GM11168 (cell line): ENCODE measurements at regions not wholly inside any gene's neighbourhood (a gene's known extent, or its start where the extent isn't known, plus 50 kb on each side); places are given as distances from the start of the nearest gene placed in this dataset.

Experiments used
- in situ Hi-C: fragments of 300-500 bp; cut with MboI; formaldehyde crosslinking; loops from one replicate; pipeline ENCODE4 v1.12.0; 2022; ENCODE audit warnings: low sequenced_read_pairs; ENCODE audit not compliant: unreplicated experiment

DNA sequence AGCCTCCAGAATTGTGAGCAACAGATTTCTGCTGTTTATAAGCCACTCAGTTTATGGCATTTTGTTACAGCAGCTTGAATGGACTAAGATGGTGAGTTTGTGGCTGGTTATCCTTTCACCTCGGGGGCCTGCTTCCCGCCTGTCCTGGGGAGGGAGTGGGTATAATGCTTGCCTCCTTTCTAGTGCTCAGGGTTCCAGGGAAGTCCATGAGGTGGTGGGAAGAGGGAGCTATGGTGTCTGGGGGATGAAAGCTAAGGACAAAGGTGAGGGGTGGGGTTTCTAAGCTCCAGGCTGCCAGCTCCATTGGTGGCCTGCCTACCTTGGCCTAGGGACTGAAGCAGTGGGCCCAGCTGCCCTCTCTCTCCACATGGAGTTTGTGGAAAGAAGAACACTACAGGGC is 50.2 kb upstream of the SDK2 start:
- in situ Hi-C loops: loop anchor here (10.0 kb wide), 1 partner anchor 50 kb away; no protein-coding TSS in a partner anchor

DNA sequence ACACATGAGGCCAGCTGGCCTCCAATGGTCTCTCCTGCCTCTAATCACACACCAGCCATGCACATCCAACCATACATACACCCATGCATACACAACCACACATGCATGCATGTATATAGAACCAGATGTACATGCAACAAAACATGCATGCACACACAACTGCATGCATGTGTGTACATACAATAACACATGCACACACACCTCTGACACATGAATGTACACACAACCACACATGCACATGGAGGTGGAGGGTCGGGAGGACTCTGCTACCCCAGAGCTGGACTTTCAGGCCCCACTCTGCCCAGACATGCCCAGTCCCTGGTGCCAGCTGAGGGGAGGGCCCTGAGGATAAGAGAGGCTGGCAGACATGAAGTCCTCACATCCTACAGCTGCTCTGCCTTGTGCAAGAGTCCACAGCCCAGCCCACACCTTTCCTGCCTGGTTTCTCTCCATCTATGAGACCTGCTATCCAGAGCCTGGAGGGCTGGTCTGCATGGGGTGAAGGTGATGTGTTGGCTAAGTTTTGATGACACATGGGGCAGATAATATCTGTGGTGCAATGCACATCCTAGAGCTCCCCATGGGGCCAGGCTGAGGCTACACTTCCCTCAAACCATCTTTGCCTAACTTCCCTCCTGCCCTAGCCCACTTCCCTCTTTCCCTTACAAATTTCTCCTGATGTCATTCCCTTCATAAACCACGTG is 50.9 kb upstream of the SDK2 start:
- in situ Hi-C loops: loop anchor here (10.0 kb wide), 1 partner anchor 50 kb away; no protein-coding TSS in a partner anchor

DNA sequence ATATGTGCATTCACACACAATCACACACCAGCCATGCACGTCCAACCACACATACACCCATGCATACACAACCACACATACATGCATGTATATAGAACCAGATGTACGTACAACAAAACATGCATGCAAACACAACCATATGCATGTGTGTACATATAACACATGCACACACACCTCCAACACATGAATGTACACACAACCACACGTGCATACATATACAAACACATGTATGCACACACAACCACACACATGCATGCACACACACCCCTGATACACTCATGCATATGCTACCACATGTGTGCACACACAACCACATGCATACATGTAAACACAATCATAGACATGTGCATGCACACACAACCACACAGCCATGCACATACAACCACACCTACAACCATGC is 52.0 kb upstream of the SDK2 start:
- in situ Hi-C loops: loop anchor here (10.0 kb wide), 1 partner anchor 49 kb away; no protein-coding TSS in a partner anchor

DNA sequence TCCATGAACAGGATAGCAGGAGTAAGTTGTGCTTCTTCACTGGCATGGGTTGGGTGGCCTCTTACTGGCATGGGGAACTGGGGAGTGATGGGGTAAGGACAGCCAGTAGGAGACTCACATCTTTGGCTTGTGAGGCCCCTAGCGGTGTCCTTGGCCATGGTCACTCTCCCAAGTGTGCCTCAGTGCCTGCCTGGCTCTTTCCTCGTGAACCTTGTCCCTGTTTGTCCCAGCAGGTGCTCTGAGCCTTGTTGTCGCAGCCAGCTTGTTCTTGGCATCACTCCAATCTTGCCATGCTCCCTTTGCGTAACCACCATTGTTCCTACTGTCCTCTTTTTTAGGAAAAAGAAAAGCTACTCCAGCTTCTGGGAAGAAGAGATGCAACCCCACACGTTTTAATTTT is 53.6 kb upstream of the SDK2 start:
- in situ Hi-C loops: loop anchor here (10.0 kb wide), 1 partner anchor 47 kb away; no protein-coding TSS in a partner anchor

DNA sequence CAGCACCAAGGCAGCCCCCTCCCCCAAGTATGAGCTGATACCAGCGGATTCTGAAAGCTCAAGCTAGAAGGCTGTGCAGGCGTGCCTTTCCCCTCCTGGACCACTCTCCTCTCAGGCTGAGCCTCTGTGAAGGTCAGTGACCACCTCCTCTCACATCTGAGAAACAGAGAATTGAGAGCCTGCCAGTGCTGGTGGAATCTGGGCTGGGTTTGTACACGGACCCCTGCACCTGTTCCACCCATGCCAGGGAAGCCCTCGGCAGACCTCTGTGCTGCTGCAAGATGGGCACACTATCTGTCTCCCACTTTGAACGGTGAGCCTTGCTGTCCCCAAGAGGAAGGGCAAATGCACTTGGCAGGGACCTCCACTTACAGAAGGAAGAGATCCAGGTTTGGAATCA is 54.7 kb upstream of the SDK2 start:
- in situ Hi-C loops: loop anchor here (10.0 kb wide), 1 partner anchor 46 kb away; no protein-coding TSS in a partner anchor

DNA sequence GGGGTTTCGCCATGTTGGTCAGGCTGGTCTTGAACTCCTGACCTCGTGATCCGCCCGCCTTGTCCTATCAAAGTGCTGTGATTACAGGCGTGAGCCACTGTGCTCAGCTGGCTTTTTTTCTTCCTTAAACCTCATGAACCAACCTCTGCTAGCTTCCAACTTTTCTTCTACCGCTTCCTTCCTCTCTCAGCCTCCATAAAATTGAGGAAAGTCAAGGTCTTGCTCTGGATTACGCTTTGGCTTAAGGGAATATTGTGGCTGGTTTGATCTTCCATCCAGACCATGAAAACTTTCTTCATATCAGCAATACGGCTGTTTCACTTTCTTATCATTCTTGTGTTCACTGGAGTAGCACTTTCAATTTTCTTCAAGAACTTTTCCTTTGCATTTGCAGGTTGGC is 57.5 kb upstream of the SDK2 start:
- in situ Hi-C loops: loop anchor here (10.0 kb wide), 1 partner anchor 277 kb away; no protein-coding TSS in a partner anchor

DNA sequence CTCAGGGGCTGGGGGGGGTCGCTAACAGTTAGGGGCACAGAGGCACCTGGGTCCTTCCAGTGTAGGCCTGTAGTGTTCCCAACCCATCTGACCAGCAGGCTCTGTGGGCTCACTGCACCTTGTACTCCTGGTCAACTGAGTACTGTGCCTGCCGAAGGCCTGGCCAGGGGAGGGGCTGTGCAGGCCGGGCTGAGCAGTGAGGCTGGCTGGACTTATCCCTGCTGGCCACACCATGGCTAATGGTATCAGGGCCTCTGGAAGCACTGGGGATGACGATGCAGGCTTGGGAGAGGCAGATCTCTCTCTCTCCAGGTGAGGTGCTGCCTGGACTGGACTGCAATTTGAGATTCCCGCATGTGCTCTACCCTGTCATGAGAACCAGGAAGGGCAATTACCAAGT is 58.9 kb upstream of the SDK2 start:
- in situ Hi-C loops: loop anchor here (10.0 kb wide), 1 partner anchor 278 kb away; no protein-coding TSS in a partner anchor

DNA sequence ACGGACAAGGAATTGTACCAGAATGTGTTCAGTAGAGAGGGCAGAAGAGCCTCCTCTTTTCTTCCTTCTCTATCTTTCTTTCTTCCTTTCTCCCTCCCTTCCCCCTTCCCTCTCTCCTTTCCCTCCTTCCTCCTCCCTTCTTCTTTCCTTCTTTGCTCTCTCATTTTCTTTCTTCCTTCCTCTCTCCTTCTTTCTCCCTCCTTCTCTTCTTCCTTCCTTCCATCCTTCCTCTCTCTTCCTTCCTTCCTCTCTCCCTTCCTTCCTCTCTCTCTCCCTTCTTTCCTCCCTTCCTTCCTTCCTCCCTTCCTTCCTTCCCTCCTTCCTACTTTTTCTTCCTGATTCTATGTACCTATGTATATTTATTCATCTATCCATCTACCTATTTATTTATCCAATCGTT is 59.7 kb upstream of the SDK2 start:
- in situ Hi-C loops: loop anchor here (10.0 kb wide), 1 partner anchor 279 kb away; no protein-coding TSS in a partner anchor

DNA sequence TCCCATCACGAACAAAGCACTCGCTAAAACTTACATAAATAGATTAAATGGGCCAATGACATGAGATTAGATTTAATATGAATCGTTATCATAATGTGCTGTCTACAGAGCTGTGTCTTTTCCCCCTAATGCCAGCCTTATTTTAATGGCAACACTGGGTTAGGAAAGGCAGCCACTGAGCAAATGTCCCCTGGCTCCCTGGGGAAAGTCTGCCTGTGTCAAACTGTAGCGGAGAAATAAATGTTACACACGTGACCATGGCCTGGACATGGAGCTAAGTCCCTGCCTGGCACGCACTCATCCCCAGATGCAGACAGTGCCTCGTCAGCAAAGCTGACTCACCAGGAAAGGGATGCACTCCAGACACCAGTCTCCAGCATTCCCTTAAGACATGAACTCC is 61.3 kb upstream of the SDK2 start:
- in situ Hi-C loops: loop anchor here (10.0 kb wide), 1 partner anchor 281 kb away; no protein-coding TSS in a partner anchor

DNA sequence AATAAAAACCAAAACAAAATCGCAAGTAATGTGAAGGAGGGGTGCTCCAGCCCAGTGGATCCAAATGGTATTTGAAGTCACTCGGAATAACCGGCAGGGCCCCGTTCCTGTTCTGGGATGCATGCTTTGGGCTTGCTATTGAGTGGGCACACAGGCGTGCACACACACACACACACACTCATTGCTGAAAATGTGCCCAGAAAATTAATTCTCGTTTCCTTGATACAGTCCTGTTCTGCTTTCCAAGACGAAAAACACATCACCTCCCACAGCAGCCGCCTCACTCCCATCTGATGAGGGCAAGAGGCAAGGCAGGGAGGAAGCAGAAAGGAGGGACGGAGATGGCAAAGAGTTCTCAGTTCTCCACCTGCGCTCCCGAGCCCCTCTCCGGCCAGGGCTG is 62.2 kb upstream of the SDK2 start:
- in situ Hi-C loops: loop anchor here (10.0 kb wide), 1 partner anchor 282 kb away; no protein-coding TSS in a partner anchor

DNA sequence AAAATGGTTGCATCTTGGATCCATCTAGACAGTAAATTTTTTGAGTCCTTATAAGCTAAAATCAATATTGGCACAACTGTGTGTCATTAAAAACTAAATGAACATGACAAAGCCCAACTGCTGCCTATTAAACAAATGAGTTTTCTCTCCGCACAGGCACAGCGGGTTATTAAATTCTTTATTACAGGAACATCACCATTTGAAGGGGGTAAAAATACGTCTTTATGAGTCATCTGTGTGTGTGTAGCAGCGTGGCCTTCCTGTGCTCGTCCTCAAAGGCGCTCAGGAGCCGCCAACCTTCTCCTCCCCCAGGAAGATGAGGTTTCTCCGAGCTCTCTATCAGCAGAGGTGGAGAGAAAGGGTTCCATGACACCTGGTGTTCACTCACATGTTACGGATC is 62.6 kb upstream of the SDK2 start:
- in situ Hi-C loops: loop anchor here (10.0 kb wide), 1 partner anchor 282 kb away; no protein-coding TSS in a partner anchor

DNA sequence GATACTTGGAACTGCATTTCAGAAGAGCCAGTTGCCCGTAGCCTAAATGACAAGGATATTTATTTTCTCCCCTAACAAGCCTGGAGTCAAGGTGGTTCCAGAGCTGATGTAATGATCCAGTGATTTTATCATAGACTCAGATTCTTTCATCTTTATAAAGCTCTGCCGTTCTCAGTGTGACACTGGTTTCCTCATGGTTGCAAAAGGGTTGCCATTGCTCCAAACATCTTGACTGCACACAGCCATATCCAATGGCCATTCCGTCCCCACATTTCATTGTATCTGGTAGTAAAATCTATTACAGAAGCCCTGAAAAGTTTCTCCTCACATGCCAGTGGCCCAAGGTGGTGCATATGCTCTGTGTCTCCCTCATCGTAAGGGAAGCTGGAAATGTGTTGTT is 63.1 kb upstream of the SDK2 start:
- in situ Hi-C loops: loop anchor here (10.0 kb wide), 1 partner anchor 283 kb away; no protein-coding TSS in a partner anchor

DNA sequence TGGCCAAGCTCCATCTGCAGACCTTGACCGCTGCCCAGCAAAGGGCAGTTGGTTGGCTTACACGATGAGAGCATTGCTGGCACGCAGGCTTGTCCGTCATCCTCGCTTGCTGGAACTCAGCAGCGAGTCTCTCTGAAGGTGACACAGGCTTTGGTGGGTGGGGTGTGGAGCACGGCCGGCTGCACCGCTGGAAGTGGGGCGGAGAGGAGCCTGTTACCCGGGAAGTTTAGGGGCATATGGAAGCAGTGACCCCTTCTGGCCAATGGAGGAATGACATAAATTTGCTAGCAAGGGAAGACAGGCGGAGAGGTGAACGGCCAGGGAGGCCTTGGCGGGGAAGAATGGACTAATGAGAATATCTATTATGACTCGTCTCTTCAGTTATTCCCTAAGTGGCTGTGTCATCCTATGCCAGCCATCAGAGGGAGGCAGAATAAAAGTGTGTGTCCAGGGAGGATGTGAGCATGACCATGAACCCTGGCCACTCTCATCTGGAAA is 65.9 kb upstream of the SDK2 start:
- in situ Hi-C loops: no loop called here

DNA sequence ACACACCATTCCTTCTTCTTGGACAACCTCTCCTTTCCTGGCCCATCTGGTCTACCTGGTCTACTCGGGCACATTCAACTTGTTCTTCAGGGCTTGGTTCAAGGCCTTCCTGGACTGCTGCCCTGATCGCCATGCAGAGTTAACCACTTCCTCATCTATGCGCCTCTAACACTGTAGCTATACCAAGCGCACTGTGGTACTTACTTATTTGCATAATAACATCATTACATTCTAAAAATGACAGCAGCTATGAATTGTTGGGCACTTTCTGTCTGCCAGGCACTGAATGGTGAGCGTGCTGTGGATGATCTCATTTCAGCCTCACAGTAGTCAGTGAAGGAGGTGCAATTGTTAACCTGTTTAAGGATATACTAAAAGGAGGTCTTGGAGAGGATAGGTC is 66.9 kb upstream of the SDK2 start:
- in situ Hi-C loops: no loop called here

DNA sequence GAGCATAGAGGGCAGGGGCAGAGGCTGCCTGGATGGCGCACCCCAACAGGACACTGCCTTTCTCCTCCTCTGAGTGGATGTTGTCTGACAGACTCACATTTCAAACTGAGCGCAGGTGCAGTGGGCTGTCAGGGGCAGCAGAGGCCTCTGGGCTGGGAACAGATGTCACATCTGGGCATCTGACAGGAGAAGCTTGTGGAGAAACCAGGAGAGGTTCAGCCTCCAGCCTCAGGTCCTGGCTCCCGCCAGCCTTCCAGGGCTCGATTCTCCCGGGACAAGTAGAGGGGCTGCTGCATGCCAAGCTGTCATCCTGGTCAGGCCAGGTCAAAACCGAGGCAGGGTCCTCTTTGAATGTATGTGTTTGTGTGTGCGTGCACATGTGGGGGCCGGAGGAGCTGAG is 67.7 kb upstream of the SDK2 start:
- in situ Hi-C loops: no loop called here

DNA sequence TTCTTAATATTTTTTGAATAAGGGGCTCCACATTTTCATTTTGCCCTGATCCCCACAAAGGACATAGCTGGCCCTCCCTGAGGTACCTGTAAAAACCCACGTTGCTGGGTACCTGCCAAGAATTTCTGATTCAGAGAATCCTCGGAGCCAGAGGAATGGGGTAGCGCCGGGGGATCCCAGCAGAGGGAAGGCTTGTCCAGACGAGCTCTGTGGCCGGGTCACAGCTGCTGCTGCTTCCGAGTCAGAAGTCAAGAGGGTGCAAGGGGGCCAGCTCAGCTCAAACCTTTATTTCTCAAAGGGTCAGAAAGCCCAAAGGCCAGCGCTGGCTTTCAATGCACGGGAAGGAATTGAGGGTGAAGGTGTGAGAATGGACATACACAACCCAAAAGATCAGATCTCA is 68.9 kb upstream of the SDK2 start:
- in situ Hi-C loops: no loop called here

DNA sequence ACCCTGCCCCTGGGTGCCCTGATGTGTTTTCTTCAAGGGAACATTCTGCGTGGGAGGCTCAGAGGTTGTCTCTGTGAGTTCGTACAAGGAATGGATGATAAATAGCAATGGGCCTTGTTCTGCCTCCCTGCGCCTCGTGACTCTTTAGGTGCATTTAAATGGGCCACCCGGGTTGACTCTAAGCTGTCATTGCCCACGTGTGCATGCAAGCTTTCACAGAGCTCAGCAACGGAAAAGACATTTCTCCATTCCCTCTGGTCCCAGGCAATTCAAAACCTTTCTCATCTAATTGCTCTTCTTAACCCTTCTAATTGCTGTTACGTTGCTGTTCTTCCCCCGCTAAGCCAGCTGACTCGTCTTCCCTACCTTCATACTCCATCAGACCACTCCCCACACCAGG is 71.5 kb upstream of the SDK2 start:
- in situ Hi-C loops: no loop called here

DNA sequence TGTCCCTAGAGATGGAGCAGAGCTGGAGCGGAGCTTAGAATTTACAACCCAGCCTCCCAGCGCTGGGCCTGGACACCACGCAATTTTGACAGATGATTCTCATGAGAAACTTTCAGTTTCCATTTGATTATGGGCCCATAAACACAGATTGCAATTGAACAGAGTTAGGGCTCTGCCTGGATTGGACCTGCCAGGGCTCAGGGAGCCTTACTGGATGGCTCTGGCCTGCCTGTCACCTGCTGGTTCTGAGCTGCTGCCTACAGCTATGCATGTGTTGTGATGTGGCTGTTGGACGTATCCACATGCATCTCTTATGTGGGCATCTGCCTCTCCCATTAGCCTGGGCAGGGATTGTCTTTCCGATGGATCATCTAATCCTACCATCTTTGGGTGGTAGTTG is 73.4 kb upstream of the SDK2 start:
- in situ Hi-C loops: no loop called here

DNA sequence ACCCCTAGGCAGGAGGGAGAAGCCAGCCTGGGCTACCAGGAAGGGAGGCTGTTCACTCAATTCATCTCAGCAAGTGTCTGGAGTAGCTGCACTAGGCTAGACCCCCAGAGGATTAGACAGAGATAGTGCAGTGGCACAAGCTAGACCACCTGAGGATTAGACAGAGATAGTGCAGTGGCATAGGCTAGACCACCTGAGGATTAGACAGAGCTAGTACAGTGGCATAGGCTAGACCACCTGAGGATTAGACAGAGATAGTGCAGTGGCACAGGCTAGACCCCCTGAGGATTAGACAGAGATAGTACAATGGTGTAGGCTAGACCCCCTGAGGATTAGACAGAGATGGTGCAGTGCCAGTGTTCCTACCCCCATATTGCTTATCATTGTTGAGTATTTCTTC is 74.1 kb upstream of the SDK2 start:
- in situ Hi-C loops: no loop called here

DNA sequence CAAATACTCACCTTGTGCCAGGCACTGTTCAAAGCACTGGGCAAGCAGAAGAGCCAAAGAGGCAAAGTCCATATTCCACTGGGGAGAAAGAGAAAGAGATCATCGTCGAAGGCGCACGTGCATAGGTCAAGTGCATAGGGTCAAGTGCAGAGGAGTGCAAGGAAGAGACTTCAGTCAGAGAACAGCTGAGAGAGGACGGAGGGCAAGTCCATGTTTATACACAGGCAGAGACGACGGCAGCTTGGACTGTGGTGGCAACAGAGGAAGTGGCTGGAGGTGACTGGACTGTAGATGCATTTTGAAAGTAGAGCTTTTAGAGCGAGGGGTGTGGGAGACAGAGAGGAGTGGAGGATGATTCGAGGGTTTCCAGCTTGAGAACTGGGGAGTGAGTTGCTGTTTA is 74.7 kb upstream of the SDK2 start:
- in situ Hi-C loops: no loop called here

DNA sequence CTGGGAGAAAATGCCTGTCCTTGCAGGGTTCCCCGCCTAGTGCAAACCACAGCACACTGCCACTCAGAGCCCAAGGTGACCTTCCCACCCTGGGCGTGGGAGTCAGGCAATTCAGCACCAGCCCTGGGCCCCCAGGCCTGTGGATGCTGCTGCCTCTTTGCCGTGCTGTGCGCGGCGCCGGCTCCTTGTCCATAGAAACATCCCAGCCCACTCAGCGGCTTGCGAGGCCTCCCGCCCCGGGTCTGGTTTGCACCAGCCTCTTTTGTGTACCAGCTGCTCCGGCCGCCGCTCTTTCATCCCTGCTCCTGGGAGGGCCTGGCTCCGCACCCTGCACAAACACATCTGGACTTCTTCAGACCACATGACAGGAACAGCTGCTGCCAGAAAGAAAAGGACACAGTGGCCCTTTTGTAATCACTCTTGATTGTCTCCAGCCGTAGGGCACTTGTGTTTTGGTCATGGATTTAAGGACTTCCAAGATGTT is 75.4 kb upstream of the SDK2 start:
- in situ Hi-C loops: no loop called here
